NCI-H345 treated with DMSO at 0.1 percent for 48 hours (cell line): ENCODE measurements at regions not wholly inside any gene's neighbourhood (a gene's known extent, or its start where the extent isn't known, plus 50 kb on each side); places are given as distances from the start of the nearest gene placed in this dataset.

Source experiments
- DNase-seq: peaks from one replicate; lab custom pipeline; 2025; ENCODE audit not compliant: unreplicated experiment; lab: John Stamatoyannopoulos, UW

DNA sequence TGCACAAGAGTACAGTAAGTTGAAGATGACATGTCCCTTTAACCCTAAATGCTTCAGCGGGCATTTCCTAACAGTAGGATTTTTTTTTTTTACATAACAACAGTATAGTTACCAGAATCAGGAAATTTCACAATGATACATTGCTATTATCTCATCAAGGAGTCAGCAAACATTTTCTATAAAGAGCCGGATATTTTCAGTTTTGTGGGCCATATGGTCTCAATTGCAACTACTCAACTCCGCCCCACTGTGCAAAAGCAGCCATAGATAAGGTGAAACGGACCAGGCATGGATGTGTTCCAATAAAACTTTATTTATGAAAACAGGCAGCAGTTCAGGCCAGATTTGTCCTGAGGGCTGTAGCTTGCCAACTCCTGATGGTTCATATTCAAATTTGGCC lies 130.6 kb downstream of the SMAD6 start:
- DNase-seq: no peak

DNA sequence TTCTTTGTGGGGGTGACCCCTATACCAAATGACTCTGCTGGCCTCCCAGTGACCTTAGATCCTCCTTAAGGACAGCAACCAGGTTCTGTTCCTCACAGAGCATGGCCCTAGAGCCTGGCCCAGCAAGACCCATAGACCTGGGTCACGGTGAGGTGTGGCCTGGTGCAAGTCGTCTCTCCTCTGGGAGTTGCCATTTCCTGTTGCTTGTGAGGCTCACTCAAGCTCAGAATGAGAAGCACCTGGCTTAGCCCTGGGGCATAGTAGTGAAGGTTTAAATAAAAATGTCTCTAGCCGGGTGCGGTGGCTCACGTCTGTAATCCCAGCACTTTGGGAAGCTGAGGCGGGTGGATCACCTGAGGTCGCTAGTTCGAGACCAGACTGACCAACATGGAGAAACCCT lies 131.3 kb downstream of the SMAD6 start:
- no peak for DNase-seq

DNA sequence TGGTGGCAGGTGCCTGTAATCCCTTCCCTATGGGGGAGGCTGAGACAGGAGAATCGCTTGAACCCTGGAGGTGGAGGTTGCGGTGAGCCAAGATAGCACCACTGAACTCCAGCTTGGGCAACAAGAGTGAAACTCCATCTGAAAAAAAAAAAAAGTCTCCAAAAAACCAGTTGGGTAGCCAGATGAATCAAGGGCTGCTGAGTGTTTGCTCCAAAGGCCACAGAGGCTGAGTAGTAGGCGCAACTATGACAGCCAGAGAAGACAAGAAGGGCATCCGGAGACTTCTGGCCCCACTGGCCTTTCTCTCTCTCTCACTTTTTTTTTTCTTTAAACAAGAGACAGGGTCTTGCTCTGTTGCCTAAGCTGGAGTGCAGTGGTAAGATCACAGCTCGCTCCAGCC lies 131.8 kb downstream of the SMAD6 start:
- DNase-seq: no peak

DNA sequence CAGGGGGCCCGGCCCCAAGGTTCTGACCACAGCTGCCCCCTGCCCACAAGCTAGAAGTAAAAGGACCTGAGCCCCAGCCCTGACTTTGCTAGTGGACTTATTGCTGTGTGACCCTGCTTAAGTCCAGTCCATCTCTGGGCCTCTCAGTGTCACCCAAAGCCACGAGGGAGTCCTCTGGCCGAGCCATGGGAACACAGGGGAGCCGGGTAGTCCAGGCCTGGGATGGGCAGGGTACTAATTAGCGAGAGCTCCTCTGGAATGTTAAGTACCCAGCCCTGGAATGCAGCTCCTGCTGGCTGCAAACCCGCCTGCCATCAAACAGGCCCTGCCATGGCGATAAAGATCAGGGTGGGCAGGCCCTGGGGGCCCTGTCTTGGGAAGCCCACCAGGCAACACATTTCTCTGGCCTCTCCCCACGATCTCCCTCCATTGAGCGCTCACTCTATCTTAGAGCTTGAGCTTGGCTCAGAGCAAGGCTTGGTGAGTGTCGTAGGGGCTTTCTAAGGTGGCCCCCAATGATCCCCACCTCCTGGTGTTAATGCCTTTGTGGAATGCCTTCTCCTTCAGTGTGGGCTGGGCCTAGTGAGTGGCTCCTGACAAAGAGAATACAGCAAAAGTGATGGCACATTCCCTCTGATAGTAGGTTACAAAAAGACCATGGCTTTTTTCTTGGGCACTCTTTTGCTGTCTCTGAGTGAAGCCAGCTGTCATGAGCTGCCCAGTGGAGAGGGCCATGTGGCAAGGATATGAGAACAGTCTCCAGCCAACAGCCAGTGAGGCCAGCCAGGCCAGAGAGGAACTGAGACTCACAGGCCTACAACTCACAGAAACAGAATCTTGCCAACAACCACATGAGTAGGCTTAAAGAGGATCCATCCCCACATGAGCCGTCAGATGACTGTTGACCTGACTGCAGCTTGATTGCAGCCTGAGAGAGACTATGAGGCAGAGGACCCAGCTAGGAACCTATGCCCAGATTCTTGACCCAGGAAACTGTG lies 133.1 kb downstream of the SMAD6 start:
- DNase-seq: no peak

DNA sequence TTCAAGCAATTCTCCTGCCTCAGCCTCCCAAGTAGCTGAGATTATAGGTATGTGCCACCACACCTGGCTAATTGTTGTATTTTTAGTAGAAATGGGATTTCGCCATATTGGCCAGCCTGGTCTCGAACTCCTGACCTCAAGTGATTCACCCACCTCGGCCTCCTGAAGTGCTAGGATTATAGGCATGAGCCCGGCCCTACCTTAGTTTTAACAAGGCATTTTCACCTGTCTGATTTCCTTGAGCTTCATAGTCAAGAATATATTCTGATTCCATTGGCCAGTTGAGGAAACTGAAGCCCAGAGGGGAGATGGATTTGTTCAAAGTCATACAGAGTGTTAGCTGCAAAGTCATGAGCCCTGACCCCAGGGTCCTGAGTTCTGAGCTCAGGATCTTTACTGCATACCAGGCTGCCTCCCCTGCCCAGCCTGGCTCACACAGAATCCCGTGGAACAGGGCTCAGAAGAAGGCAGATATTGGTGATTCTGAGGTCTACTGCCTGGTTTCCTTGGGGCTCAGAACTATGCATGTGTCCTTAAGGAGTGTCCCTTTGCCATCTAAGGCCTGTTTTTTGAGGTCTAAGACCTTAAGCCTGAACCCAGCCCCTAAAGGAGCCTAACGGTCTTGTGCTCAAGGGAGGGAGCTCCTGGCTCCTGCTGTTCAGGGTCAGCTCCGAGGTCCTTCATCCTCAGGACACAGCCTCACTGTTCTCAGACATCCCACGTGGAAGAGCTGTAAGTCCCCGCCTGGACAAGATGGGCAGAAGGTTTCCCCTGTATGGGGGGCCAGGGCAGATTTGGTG lies 134.4 kb downstream of the SMAD6 start:
- no peak for DNase-seq

DNA sequence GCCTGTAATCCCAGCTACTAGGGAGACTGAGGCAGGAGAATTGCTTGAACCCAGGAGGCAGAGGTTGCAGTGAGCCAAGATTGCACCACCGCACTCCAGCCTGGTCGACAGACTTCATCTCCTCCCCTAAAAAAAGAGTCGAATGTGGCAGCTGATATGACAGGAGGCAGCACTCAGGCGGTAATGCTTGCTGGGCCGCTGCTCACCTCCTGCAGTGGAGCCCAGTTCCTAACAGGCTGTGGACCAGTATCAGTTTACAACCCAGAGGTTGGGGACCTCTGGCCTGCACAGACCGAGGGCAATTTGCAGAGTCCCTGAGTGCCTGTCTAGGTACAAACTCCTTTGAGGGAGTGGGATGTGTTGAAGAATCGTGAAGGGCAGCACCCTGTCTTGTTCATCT lies 136.2 kb downstream of the SMAD6 start:
- DNase-seq: no peak

DNA sequence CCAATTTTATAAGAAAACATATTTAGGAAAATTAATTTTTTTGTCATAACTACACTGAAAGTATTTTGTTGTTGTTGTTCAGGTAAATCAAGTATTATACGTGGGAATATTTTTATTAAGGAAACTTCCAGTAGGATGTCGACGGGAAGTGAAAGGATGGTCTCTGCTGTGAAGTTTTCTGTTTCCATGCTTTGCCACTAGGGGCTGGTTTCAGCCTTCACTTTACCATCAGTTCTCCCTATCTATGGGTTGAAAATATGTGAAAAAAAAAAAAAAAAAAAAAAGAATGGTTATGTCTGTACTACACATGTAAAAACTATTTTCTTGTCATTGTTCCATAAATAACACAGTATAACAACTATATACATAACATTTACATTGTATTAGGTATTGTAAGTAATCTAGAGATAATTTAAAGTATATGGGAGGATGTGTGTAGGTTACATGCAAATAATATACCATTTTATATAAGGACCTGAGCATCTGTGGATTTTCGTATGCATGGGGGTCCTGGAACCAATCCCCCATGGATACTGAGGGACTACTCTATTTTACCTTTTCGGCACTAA lies 136.7 kb downstream of the SMAD6 start:
- DNase-seq: no peak

DNA sequence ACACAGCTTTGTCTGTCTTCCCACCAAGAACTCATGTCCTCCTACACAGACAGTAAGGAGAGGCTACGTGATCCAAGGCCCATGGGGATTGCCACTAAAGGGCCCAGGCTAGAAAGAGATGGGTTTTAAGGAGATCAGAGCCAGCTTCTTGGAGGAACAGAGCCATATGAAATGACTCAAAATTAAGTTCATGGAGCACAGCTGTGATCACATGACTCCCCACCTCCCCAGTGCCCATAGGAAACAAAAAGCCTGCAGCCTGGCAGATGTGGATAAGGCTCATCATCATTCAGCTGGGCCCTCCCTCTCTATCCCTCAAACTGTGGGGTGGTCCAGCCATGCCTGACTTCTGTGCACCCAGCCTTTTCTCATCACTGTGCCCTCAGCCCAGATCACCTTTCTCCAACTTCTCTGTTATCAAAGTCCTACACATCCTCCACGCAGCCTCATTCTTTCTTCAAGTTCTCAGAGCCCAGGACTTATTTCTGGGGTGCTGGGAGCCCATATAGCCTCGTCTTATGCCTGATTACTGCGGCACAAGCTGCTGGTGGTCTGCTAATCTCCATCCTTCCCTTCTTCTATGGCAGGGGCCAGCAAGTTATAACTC lies 137.6 kb downstream of the SMAD6 start:
- DNase-seq: no peak

DNA sequence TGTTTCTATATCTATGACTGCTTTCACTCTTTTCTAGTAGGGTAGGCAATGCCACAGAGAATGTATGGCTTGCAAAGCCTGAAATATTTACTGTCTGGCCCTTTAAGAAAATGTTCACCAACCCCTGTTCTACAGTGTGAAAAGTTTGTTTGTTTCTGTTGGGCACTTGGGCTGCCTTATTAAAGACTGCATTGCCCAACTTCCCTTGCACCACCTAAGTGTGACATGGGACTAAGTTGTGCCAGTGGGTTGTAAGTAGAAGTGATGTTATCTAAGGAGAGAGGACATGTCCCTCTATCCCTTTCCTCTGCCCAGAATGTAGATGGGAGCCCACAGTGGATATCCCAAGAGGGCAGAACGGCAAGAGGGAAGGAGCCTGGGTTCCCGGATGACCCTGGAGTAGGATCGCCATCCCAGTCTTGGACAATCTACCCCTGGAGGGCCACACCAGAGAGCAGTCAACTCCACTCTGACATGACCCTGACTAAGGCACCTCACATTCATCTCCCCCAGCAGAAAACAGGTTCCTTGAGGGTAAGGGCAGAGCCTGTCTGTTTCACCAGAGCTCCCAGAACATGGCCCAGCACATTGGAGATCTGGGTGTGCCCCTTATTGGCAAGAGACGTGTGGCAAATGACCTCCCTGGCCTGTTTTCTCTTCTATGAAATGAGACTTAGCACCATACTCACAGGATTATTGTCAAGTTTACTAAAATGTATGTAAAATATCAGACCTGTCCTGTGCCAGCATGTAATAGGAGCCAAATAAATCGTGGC lies 138.8 kb downstream of the SMAD6 start:
- no peak for DNase-seq

DNA sequence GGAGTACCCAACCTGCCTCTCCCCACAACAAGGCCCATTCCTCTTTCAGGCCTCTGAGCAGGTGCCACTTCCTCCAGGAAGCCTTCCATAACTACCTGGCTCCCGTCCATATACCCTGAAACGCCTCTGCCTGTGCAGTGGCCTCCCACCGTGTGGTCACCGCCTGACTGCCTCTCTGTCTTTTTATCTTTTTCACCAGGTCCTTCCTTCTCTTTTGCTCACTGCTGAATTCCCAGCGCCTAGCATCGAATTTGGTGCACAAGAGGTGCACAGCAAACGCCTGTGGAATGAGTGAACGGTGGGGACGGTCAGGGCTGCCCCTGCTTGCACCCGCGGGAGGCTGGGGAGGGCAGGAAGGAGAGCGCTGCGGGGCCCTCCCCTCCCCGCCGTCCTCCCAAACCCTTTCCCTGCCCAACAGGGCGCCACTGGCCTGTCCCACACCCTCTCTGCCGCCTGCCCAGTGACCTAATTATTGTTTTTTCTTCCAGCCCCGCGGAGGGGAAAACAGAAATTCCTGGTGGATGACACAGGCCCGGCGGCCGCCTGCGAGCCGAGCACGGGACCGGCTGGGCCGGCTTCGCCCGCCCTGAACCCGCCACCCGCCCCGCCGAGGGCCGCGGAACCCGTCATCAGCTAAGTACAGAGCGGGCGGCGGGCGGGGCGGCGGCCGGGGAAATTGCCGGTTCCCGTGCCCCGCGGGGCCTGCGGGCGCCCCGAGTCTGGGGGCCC lies 140.1 kb downstream of the SMAD6 start:
- no peak for DNase-seq

DNA sequence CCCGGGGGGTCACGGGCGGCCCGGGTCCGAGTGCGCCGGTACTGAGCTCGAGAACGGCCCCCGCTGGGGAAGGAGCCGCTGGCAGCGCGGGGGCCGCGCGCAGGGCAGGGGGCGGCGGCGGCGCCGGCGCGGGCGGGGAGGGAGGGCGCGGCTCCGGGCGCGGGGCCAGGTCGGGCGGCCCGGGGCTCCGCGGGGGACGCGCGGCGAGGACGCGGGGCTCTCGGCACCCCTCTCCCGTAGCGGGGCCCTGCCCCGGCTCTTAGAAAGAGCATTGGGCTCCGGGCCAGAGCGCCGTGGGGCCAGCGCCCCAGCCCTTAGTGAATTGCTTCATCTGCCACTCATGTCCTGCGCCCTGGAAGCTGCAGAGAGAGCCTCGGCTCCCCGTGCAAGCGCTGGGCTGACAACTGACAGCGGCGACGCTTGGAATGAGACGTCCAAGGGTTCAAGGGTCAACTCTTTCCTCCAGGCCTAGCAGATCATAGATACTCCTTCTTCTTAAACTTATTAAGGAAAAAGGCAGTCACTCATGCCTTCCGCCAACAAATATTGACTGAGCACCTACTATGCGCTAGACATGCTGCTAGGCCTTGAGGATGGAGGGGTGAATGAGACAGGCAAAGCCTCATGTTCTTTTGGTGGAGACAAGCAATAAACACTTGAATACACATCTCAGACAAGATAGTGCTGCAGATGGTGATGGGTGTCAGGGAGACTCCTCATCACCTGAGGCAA lies 140.8 kb downstream of the SMAD6 start:
- no peak for DNase-seq

DNA sequence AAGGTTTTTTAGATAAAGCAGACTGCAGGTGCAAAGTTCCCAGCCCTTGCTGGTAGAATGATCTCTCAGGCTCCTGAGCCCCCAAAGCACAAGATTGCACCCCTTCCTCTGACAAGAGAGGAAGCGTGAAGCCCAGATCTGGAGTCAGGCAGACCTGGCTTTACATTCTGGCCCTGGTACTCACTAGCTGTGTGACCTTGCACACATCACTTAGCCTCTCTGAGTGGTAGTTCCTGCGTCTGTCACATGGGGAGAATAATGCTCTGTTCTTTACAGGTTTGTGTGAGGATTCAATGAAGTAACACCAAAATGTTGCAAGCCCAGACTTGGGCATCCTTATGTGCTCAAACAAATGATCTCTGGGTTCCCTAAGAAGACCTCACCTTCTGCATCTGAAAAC lies 141.5 kb downstream of the SMAD6 start:
- DNase-seq: no peak

DNA sequence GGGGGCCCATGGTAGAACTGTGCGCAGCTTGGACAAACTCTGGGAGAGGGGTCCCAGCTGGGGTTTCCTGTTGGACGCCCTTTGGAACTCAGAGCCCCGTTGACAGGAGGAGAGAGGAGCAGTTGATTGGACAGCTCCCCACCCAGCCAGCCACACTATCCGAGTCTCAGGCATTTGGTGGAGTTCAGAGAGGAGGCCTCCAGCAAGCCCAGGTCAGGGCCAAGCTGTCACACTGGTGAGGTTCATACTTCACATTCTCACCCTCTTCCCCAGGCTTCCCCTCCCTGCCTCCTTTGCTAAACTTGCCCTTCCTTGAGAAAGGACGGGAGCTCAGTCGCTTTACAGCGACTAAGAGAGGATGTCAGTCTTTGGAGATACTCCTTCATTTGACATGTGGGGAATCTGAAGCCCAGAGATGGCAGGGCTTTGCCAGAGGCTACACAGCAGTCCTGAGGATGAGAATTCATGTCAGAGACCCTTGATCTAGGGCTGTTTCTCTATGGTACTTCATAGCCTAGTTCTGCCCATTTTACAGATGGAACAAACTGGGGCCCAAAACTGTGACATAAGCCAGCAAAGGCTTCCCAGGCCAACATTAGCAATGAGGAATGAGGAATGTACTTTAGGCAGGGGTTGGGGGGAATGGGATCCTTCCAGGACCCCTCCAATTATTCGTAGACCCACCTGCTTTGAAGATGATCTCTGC lies 142.2 kb downstream of the SMAD6 start:
- DNase-seq: no peak

DNA sequence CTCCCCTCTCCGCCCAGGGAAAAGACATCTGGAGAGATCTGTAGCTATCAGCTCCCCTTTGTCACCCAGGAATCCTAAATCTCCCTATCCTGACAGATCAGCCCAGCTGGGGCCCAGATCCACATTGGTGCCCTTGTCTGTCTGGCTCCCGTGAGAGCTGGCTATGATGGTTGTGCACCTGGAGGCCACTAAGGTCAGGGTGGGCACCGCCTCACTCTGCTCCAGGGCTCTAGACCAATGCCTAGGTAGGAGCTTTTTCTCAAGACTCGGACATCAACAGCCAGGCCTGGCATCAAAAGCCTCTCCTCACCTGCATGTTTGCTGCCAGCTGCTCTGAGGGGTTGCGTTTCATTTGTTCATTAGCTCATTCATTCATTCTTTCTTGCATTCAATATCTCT lies 142.7 kb downstream of the SMAD6 start:
- DNase-seq: no peak

DNA sequence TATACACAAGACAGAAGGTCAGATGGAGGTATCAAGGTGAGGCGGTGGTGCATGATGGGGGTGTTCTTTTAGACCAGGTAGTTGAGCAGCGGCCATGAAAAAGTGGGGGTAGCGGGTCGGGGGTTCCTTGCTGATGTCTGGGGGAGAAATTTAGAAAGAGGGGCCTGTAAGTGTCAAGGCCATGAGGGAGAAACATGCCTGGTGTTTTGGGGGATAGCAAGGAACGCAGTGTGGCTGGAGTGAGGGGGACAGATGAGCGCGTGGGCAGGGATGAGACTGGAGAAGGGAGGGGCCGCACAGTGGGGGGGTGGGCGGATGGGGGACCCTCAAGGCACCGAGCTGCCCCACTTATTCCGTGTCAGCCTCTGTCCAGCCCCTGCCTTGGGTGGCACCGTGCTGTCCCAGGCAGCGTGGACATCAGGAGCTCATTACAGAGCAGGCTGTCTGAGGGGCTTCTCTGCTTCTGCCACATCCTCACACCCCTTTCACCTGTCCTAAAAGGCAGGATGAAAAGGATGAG lies 143.3 kb downstream of the SMAD6 start:
- DNase-seq: no peak

DNA sequence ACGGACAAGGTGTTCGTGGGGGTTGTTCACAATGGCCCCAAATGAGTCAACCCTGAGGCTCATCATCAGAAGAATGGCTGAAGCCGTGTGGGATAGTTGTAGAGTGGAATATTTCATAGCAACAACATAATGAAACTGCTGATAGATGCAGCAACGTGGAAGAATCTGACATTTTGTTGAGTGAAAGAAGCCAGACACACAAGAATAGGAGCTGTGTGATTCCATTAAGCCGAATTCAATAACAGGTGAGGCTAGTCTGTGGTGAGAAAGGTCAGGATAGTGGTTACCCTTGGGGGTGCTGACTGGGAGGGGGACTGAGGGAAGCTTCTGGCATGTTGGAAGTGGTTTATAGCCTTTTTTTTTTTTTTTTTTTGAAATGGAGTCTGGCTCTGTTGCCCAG lies 144.0 kb downstream of the SMAD6 start:
- DNase-seq: no peak

DNA sequence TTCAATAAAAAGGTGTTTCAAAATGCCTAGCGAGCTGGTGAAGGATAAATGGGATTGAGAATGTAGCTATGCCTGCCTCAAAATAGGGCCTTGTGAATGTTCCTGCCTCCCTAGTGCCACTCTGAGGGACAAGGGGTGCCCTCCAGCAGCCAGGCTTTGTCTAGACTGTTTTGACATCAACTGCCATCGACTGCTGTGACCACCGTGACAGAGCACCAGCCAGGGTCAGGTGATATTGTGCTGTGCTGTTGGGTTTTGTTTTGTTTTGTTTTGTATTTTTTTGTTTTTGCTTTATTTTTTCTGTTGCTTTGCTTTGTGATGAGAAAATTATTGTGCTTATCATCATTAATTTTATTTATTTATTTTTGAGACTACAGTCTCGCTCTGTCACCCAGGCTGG lies 144.8 kb downstream of the SMAD6 start:
- no peak for DNase-seq

DNA sequence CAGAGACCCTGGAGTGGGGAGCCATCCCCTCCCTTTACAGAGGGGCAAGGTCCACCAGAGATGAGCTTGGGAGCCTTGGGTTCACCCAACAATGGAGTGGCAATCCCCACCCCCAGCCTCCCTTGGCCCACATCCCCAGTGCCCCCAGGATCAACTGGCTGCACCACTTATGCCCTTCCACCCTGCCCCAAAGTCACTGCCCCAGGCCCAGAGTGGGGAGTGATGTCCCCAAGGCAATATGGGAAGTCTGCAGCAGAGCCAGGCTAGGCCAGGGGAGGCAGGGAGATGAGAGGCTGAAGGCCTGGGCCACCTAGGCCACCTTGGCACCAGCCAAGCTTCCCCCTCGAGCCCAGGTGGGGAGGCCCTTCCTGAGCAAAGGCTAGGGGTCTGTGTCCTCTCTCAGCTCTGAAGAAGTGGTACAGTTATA lies 145.5 kb downstream of the SMAD6 start:
- no peak for DNase-seq
